ENCODE measurements at regions not wholly inside any gene's neighbourhood (a gene's known extent, or its start where the extent isn't known, plus 50 kb on each side); places are given as distances from the start of the nearest gene placed in this dataset.

DNA sequence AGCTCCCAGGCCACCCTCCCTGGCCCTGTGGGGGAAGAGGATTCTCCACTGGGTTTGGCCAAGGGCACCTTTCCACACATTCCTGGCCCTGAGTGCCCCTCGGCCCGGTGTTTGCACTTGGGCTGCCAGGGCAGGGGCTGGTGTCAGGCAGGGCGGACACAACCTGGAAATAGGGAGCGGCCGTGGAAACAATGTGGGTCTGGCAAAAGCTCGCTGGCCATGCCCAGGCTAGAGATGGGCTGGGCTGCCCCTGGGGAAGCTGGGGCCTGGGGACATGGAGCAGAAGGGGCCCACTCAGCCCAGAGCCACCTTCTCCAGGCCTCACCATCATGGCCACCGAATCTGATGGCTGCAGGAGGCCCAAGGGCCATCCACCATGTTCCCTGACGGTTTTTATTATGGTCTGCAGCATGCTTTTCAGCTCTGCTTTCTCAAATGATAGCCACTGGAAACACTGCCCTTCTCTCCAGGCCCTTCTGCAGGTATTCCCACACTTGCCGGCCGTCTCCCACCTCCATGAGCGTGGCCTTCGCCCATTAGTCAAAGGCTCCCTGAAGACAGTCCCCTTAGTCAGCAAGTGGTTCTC is 275.1 kb downstream of the CYP26B1 start:
- no peak for DNase-seq (ENCODE audit: low read depth in 2 of 2)

DNA sequence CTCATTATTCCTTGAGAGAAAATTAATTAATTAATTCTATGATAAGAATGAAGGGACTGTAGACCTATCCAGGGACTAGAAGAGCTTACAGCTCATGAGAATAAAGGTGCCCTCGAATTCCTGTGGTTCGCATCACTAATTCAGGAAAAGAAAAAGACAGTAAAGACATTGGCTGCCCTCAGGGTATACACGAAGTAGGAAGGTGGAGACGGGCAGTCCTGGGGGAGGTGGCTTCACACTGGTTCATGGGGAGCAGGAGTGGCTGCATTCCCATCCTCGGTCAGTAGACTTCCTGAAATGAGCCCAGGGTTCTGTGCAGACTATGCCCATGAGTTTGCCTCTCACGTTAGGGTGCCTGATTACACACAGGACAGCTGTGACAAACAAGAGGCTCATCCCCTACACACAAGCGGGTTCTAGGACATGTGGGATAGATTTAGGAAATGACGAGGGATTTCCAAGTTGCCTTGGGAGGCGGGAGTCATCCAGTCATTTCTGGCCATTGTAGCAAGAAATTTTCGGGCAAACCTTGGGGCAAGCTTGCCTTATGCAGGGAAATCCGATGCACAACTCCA is 282.2 kb downstream of the CYP26B1 start:
- no peak for DNase-seq (ENCODE audit: low read depth in 2 of 2)

DNA sequence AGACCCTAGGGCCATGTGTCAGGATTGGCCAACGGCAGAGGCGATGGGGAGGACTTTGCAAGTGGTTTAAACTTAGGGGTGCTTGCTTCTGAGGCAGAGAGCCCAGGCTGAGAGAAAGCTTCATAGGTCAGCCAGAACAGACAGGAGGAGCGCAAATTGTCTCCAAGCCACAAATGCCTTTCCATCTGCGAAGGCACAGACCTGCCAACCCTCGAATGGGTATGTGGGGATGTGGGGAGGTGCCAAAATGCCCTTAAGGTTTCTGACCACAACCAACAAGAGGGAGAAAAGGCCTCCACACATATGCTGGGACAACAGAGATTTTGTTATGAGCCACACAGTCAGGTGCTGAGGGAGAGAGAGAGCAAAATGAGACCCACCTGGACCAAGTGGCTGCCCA is 283.6 kb downstream of the CYP26B1 start:
- DNase-seq (ENCODE audit: low read depth in 2 of 2) = no peak

- no peak for DNase-seq (ENCODE audit: low read depth in 2 of 2)
Measured at GRCh38 chr2:71863396-71863795, 284.3 kb downstream of the CYP26B1 start.

DNA sequence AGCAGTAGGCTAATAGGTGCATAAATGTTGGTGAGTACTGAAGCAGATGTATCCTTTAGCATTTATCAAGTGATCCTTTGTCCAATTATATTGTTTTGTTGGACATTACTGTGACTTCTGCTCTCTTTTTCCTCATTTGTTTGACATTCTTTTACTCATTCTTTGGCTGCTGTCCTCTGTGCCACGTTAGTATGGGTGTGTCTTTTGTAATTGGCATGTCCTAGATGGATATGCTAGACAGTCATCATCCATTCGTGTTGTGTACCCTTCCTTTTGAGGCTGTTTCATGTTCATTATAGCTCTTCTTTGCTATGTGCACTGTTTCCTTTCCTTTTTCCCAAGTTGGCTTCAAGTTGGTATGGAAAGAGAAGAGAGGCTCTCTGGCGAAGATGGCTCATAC is 284.7 kb downstream of the CYP26B1 start:
- no peak for DNase-seq (ENCODE audit: low read depth in 2 of 2)

DNA sequence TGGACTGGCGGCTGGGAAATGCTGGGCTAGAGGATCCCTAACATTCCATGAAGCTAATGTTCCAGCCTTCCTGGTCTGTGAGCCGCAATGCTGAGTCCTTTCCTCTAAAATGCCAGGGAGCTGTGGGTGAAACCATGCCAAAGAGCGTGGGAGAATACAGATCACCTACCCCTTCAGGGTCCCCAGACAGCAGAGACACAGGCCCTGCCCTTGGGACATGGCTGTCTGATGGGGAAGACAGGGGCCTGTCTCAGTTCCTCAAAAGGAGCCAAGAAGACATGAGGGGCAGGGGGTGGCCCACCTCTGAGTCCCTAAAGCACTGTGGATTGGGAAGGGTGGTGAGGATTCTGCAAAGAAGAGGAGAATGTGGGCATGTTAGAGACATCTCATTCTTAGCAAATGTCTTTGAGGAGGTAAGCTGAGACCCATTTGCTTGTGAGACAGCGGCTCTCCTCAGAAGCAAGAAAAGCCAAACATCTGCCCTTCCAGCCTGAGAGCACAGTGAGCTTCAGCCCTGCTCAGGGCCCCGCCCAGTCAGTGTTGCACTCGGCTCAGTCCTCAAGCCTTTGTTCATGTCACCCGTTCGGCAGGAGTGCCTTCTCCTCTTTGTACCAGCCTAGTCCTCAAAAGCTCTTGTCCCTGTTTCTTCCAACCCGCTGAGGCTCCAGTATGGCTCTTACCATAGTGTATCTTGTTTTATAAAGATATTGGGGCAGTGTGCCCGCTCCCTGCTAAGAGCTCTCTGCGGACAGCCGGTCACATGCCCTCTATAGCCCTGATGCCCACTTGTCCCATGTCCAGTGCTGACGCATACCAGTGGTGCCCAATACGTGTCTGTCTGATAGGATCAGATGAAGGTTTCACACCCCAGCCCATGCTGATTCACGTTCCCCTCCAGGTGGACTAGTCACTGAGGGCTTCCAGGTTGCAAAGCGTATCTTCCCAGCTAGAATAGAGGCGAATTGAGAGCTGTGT is 286.2 kb downstream of the CYP26B1 start:
- DNase-seq (ENCODE audit: low read depth in 2 of 2) = no peak

DNA sequence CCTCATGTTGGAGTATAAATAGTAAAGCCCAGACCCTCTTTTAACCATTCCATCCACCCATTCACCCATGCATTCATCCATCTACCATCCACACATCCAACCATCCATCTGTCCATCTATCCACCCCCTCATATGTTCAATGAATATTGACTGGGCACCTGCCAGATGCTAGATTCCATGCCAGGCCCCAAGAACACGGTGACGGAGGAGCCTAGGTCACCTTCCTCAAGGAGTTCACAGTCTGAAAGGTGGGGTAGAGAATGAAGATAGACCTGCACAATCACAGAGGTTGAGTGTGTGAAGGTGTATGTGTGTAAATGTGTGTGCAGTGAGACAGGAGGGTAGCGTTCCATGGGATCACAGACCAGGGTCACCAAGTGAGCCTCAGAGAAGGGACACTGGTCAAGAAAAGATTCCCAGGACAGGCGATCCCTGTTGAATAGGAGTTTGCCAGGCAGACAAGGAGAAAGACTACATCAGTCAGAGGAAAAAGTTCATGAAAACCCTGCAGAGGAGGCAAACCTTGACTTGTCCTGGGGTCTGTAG is 287.2 kb downstream of the CYP26B1 start:
- no peak for DNase-seq (ENCODE audit: low read depth in 2 of 2)

- no peak for DNase-seq (ENCODE audit: low read depth in 2 of 2)
Measured at GRCh38 chr2:71859211-71859847, 288.3 kb downstream of the CYP26B1 start.

DNA sequence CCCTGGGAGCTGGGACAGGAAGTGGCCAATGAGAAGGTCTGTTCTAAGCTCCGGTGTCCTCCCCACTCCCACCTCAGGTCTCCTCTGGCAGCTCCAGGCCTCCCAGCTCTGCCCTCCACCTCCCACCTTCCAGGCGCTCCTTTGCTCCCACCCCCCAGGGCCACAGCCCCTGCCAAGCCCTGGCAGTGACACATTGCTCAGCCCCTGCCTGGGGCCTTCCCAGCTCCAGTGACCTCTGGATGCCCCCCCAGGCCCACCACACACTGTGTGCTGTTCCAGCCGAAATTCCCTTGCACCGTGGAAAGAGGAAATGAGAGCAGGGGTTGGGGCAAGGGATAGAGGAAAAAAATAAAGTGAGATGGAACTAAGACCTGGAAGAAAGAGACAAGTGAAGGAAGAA is 289.6 kb downstream of the CYP26B1 start:
- DNase-seq (ENCODE audit: low read depth in 2 of 2) = no peak

- no peak for DNase-seq (ENCODE audit: low read depth in 2 of 2)
Measured at GRCh38 chr2:71857636-71858035, 290.0 kb downstream of the CYP26B1 start.

DNA sequence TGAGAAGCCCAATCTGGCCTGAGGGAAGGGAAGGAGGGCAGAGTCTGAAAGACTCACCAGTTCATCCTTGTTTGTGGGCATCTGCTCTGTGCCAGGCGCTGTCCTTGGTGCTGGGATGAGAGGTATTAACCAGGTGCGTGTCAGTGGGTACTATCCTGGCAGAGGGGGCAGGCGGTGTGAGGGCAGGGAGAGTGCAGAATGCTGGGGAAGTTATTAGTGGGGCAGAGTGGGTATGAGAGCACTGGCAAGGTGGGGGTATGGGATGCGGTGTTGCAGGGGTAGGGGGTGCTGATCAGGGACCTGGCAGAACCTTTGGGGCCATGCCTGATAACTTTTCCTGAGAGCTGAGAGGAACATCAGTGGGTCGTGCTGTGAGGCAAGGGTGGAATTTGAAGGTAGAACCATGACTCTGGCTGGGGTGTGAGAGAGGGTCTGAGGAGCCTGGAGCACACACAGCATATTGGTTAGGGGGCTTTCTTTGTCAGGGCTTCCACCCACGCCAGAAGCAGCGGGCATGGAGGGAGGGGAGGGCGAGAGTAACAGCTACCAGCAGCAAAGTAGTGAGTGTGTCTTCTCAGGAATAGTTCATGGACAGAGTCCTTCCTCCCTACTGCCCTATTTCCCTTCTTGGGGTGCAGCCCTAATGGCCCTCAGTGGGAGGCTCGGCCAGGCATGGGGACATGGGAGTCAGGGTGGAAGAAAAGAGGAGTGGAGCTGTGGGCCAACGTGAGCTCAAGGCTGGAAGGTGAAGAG is 290.7 kb downstream of the CYP26B1 start:
- peak; percentile 4 to 35 for DNase-seq (ENCODE audit: low read depth in 2 of 2)

DNA sequence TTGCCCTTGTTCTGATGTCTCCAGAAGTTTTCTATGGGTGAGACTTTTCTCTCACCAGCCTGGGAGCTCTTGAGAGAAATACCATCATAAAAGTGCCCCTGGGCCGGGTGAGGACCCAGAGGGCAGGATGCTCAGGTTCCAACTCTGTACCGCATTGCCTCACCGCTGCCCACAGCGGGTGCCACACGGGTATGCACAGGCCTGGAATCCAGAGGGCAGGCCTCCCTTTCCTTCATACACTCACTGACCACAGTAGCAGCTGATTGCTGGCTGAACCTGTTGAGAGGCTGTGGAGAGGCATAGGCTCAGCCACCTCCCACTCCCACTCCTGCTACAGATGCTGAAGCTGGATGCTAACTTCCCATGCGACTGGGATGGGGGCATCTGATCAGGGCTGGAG is 293.8 kb downstream of the CYP26B1 start:
- no peak for DNase-seq (ENCODE audit: low read depth in 2 of 2)

DNA sequence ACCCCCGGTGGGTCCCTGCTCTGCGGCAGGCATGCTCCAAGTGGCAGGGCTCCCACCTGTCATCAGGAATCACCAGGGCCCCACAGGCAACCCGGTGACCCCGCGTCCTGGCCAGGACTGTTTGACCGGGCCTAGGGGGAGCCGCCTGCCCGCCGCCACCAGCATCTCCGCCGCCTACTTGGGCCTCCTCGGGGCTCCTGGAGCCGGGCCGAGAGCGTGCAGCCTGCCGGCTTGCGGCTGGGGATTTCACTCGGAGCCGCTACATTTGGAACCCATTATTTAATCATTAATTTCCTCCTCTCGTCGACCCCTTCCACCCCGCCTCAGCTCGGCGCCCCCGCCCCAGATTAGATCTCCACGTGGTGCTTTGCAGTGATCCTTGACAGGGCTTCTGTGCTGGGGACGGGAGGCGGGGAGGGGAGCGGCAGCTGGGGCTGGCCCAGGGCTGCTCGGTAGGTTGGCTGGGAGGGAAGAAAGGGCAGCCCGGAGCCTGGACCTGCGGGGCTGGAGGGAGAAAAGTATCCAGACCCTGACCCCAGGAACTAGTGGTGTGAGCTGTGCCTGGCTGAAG is 295.4 kb downstream of the CYP26B1 start:
- no peak for DNase-seq (ENCODE audit: low read depth in 2 of 2)

DNA sequence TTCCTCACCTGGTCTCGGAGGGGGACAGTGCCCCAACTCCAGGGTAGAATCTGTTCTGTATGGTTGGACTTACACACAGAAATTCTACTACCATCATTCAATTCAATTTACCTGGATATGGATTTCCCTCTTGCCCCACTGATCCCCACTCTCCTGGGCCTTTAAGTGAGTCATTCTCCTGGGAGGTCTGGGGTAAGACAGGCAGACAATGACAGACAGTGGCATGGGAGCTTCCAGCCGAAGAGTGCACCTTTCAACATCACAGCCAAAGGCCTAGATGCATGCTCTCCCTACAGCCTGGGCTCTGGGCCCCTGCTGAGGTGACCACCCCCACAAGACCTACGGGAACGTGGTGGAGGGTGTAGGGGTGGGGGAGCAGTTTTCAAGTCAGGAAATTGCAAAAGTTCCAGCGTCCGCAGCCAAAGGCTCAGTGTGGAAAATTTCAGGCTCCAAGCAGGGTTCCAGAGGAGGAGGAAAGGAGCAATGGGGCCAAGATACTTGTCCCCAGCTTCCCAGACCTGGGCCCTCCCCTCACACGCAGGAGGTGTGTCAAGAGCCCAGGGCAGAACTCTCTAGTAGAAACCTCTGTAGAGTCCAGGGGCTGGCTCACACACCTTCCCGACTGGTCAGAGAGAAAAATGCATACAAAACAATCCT is 296.4 kb downstream of the CYP26B1 start:
- no peak for DNase-seq (ENCODE audit: low read depth in 2 of 2)

DNA sequence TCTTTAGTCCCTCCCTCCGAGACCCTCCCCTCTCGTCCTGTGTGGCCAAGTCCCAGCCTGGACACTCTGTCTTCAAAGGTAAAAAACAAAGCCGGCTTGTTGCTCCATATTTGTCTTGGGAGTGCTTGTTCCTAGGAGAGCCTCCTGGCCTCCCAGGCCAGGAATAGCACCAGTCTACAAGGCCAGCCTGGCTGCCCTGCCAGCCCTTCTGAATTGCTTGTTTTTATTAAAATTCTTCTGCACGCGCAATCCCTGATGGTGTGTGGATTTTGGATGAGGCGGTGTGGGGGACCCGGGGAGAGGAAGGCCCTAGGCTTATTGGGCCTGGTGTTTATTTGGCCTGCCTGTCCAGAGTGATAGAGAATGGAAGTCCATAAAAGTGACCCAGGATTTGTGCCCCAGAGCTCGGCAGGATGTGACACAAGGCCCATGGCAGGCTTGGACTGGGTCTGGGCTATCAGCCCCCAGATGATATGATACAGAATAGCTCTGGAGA is 297.3 kb downstream of the CYP26B1 start:
- DNase-seq (ENCODE audit: low read depth in 2 of 2) = no peak

- DNase-seq (ENCODE audit: low read depth in 2 of 2) = no peak
Measured at GRCh38 chr2:71849607-71850305, 297.9 kb downstream of the CYP26B1 start.

GRCh38 chr2:71849111-71849510 is 298.6 kb downstream of the CYP26B1 start:
- no peak for DNase-seq (ENCODE audit: low read depth in 2 of 2)

GRCh38 chr2:71846669-71847291 is 300.9 kb downstream of the CYP26B1 start:
- DNase-seq (ENCODE audit: low read depth in 2 of 2) = peak in 1 of 2 donors; percentile 39

DNA sequence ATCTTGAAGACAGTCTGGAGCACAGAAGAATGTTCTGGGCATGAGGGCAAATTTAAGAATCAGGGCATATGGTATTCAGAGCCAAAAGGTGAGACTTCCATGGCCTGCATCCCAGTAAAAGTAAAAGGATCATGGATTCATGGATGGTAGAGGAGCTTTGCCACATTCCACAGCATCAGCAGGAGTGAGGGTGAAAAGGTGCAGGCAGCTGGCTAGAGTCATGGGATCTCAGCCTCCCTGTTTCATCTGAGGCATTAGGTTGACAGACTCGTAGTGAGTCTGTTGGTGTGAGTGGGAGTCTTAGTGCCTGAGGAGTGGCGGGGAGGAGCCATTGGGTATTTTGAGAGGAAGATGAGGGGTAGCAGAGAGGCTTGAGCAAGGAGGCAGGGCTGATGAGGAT is 301.6 kb downstream of the CYP26B1 start:
- no peak for DNase-seq (ENCODE audit: low read depth in 2 of 2)
